ENCODE measurements at regions not wholly inside any gene's neighbourhood (a gene's known extent, or its start where the extent isn't known, plus 50 kb on each side); places are given as distances from the start of the nearest gene placed in this dataset.
"Not testable (repeated sequence)": the region's sequence is repeated elsewhere in the genome, so short reads cannot be mapped to it uniquely, and the experiment has no call there.

- Histone ChIP-seq H3K4me1 (ENCODE audit: control insufficient read depth in 1 of 2, insufficient read depth in 2 of 2, low read length in 2 of 2) (peaks cover 0 to 3% of the 10 kb centered on the region in 2 donors), H3K36me3 (ENCODE audit: control insufficient read depth in 1 of 2, insufficient read depth in 2 of 2, low read length in 1 of 2) (no peaks in the 10 kb centered on the region), H3K9me3 (ENCODE audit: control insufficient read depth, low read length) (no peaks in the 10 kb centered on the region), H3K27me3 (ENCODE audit: control insufficient read depth in 1 of 2, insufficient read depth in 2 of 2, low read length in 1 of 2) (no peaks in the 10 kb centered on the region), H3K4me3 (ENCODE audit: low read length in 2 of 2) (no peak overlapping the region), H3K27ac (ENCODE audit: low read depth in 1 of 2, low read length in 2 of 2) (no peak overlapping the region)
- DNase-seq (no peak), ATAC-seq (ENCODE audit: low FRiP score) (no peak)
- WGBS, 2 donors: 87 to 88% methylated on average over 2 of the region's 2 CpGs
- intact Hi-C loops (cut with DNase I): no loop called here
Measured at GRCh38 chr10:61592581-61592980, 70.1 kb upstream of the CABCOCO1 start.

GRCh38 chr10:61589547-61590243 is 73.0 kb upstream of the CABCOCO1 start:
- Histone ChIP-seq H3K27ac (ENCODE audit: low read depth in 1 of 2, low read length in 2 of 2) (no peak overlapping the region), H3K36me3 (ENCODE audit: control insufficient read depth in 1 of 2, insufficient read depth in 2 of 2, low read length in 1 of 2) (no peaks in the 10 kb centered on the region), H3K4me3 (ENCODE audit: low read length in 2 of 2) (no peak overlapping the region), H3K27me3 (ENCODE audit: control insufficient read depth in 1 of 2, insufficient read depth in 2 of 2, low read length in 1 of 2) (no peaks in the 10 kb centered on the region), H3K4me1 (ENCODE audit: control insufficient read depth in 1 of 2, insufficient read depth in 2 of 2, low read length in 2 of 2) (peaks cover 0 to 3% of the 10 kb centered on the region in 2 donors), H3K9me3 (ENCODE audit: control insufficient read depth, low read length) (no peaks in the 10 kb centered on the region)
- intact Hi-C loops (cut with DNase I): no loop called here
- 72 to 73% methylated on average over 5 of the region's 5 CpGs for WGBS, 2 donors
- ATAC-seq (ENCODE audit: low FRiP score) (no peak), DNase-seq (no peak)

DNA sequence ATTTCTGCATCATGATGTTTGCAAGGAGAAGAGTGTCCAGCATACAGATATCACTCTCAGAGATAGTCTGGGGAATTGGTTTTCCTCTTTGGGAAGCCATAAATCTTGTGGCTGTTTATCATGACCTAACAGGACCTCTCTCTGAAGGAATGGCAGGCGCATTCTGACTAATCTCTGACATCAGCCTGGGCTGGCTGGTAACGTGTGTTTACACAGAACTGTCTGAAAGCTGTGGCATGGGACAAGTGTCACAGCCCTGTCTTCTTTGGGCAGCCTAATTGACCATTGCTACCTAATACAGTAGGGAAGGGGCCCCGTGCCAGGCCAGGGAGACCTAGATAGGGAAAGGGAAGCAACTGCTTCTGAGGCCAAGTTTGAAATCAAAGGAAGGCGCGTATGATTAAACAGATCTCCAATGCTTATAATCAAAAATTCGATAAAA is 73.9 kb upstream of the CABCOCO1 start:
- H3K27ac ChIP-seq (ENCODE audit: low read depth in 1 of 2, low read length in 2 of 2): no peak overlapping the region
- no peak for ATAC-seq (ENCODE audit: low FRiP score)
- no peaks in the 10 kb centered on the region for H3K9me3 ChIP-seq (ENCODE audit: control insufficient read depth, low read length)
- intact Hi-C loops (cut with DNase I): no loop called here
- DNase-seq: no peak
- peaks cover 0 to 3% of the 10 kb centered on the region in 2 donors for H3K4me1 ChIP-seq (ENCODE audit: control insufficient read depth in 1 of 2, insufficient read depth in 2 of 2, low read length in 2 of 2)
- H3K36me3 ChIP-seq (ENCODE audit: control insufficient read depth in 1 of 2, insufficient read depth in 2 of 2, low read length in 1 of 2): no peaks in the 10 kb centered on the region
- WGBS, 2 donors: 69 to 78% methylated on average over 6 of the region's 6 CpGs
- no peak overlapping the region for H3K4me3 ChIP-seq (ENCODE audit: low read length in 2 of 2)
- H3K27me3 ChIP-seq (ENCODE audit: control insufficient read depth in 1 of 2, insufficient read depth in 2 of 2, low read length in 1 of 2): no peaks in the 10 kb centered on the region

DNA sequence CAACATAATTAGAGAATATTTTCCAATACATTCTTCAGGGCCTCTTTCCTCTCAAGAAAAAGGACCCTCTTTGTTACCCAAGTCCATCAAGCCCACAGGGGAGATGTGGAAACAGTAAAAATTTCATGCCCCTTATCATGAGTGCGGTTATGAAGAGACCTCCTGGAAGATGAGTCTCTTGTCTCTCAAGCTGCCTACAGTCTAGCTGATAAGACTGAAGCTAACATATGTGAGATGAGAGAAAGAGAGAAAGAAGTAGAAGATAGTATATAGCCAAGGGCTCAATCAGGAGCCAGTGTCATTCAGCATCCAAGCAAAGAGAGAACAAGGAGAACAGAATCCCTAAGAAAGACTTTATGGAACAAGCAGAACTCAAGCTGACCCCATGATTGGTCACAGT is 75.9 kb upstream of the CABCOCO1 start:
- DNase-seq (no peak), ATAC-seq (ENCODE audit: low FRiP score) (no peak)
- 94 to 95% methylated on average over 1 of the region's 1 CpG for WGBS, 2 donors

DNA sequence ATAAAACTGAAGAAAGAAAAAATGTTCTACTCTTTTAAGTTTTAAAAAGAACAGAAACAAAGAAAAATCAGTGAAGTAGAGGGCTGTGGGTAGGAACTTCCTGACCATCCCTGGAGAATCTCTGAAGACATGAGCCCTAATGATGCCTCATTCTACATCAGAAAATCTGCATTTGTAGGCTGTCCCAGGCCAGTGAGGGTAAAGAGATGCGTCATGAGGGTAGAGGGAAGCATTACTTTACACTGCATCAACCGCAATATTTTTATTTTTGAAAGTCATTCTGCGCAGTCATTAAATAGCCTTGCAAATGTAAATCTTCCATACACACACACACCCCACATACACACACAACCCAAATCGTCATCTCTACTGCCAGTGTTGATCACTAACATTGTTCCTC is 82.1 kb upstream of the CABCOCO1 start:
- intact Hi-C loops (cut with DNase I): no loop called here
- WGBS, 2 donors: 95 to 96% methylated on average over 4 of the region's 4 CpGs
- no peak for ATAC-seq (ENCODE audit: low FRiP score)

More for the DNA sequence above, 75.9 kb upstream of the CABCOCO1 start:
- intact Hi-C loops (cut with DNase I): no loop called here
- Histone ChIP-seq H3K27ac (ENCODE audit: low read depth in 1 of 2, low read length in 2 of 2) (no peak overlapping the region), H3K27me3 (ENCODE audit: control insufficient read depth in 1 of 2, insufficient read depth in 2 of 2, low read length in 1 of 2) (no peaks in the 10 kb centered on the region), H3K4me3 (ENCODE audit: low read length in 2 of 2) (no peak overlapping the region), H3K9me3 (ENCODE audit: control insufficient read depth, low read length) (no peaks in the 10 kb centered on the region), H3K36me3 (ENCODE audit: control insufficient read depth in 1 of 2, insufficient read depth in 2 of 2, low read length in 1 of 2) (no peaks in the 10 kb centered on the region), H3K4me1 (ENCODE audit: control insufficient read depth in 1 of 2, insufficient read depth in 2 of 2, low read length in 2 of 2) (peaks cover 0 to 3% of the 10 kb centered on the region in 2 donors)

GRCh38 chr10:61570204-61570603 is 92.5 kb upstream of the CABCOCO1 start:
- H3K27me3 ChIP-seq (ENCODE audit: control insufficient read depth in 1 of 2, insufficient read depth in 2 of 2, low read length in 1 of 2); ATAC-seq (ENCODE audit: low FRiP score); DNase-seq; H3K27ac ChIP-seq (ENCODE audit: low read depth in 1 of 2, low read length in 2 of 2); H3K36me3 ChIP-seq (ENCODE audit: control insufficient read depth in 1 of 2, insufficient read depth in 2 of 2, low read length in 1 of 2); H3K4me1 ChIP-seq (ENCODE audit: control insufficient read depth in 1 of 2, insufficient read depth in 2 of 2, low read length in 2 of 2); H3K4me3 ChIP-seq (ENCODE audit: low read length in 2 of 2); intact Hi-C loops (cut with DNase I); H3K9me3 ChIP-seq (ENCODE audit: control insufficient read depth, low read length): not testable (repeated sequence)
- WGBS, 2 donors: 58 to 92% methylated on average over 4 of the region's 4 CpGs

More for the DNA sequence above, 82.1 kb upstream of the CABCOCO1 start:
- Histone ChIP-seq H3K27ac (ENCODE audit: low read depth in 1 of 2, low read length in 2 of 2) (no peak overlapping the region), H3K9me3 (ENCODE audit: control insufficient read depth, low read length) (no peaks in the 10 kb centered on the region), H3K4me1 (ENCODE audit: control insufficient read depth in 1 of 2, insufficient read depth in 2 of 2, low read length in 2 of 2) (no peaks in the 10 kb centered on the region), H3K27me3 (ENCODE audit: control insufficient read depth in 1 of 2, insufficient read depth in 2 of 2, low read length in 1 of 2) (no peaks in the 10 kb centered on the region), H3K36me3 (ENCODE audit: control insufficient read depth in 1 of 2, insufficient read depth in 2 of 2, low read length in 1 of 2) (no peaks in the 10 kb centered on the region), H3K4me3 (ENCODE audit: low read length in 2 of 2) (no peak overlapping the region)
- DNase-seq: no peak

GRCh38 chr10:61567729-61568128 is 95.0 kb upstream of the CABCOCO1 start:
- Histone ChIP-seq H3K27me3 (ENCODE audit: control insufficient read depth in 1 of 2, insufficient read depth in 2 of 2, low read length in 1 of 2) (no peaks in the 10 kb centered on the region), H3K4me1 (ENCODE audit: control insufficient read depth in 1 of 2, insufficient read depth in 2 of 2, low read length in 2 of 2) (no peaks in the 10 kb centered on the region), H3K27ac (ENCODE audit: low read depth in 1 of 2, low read length in 2 of 2) (no peak overlapping the region), H3K9me3 (ENCODE audit: control insufficient read depth, low read length) (peaks cover 5% of the 10 kb centered on the region), H3K4me3 (ENCODE audit: low read length in 2 of 2) (no peak overlapping the region), H3K36me3 (ENCODE audit: control insufficient read depth in 1 of 2, insufficient read depth in 2 of 2, low read length in 1 of 2) (no peaks in the 10 kb centered on the region)
- intact Hi-C loops (cut with DNase I): no loop called here
- 96% methylated on average over 2 of the region's 2 CpGs for WGBS, 2 donors
- ATAC-seq (ENCODE audit: low FRiP score) (no peak), DNase-seq (no peak)

GRCh38 chr10:61565819-61566560 is 96.7 kb upstream of the CABCOCO1 start:
- no peak overlapping the region for H3K27ac ChIP-seq (ENCODE audit: low read depth in 1 of 2, low read length in 2 of 2)
- WGBS, 2 donors: 88 to 89% methylated on average over 4 of the region's 4 CpGs
- H3K4me1 ChIP-seq (ENCODE audit: control insufficient read depth in 1 of 2, insufficient read depth in 2 of 2, low read length in 2 of 2): no peaks in the 10 kb centered on the region
- intact Hi-C loops (cut with DNase I): no loop called here
- ATAC-seq (ENCODE audit: low FRiP score) (no peak), DNase-seq (no peak)
- no peaks in the 10 kb centered on the region for H3K27me3 ChIP-seq (ENCODE audit: control insufficient read depth in 1 of 2, insufficient read depth in 2 of 2, low read length in 1 of 2)
- no peaks in the 10 kb centered on the region for H3K36me3 ChIP-seq (ENCODE audit: control insufficient read depth in 1 of 2, insufficient read depth in 2 of 2, low read length in 1 of 2)
- H3K4me3 ChIP-seq (ENCODE audit: low read length in 2 of 2): no peak overlapping the region
- H3K9me3 ChIP-seq (ENCODE audit: control insufficient read depth, low read length): peaks cover 5% of the 10 kb centered on the region

DNA sequence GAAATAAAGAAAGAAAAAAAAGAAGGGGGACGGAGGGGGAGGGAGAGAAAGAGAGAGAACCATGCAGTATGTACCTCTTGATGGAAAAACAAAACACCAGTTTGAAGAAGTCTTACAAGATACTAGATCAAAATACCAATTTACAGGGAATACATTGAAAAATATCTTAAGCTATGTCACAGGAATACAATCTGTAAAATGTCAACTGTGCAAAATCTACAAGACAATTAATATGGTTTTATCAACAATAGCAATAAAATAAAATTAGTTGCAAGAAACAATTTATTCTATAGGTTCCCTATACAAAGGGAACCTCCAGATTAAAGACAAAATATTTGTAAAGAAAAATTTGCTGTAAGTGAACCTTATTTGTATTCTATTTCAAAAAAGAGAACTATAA is 98.3 kb upstream of the CABCOCO1 start:
- Histone ChIP-seq H3K4me3 (ENCODE audit: low read length in 2 of 2) (no peak overlapping the region), H3K9me3 (ENCODE audit: control insufficient read depth, low read length) (peaks cover 1% of the 10 kb centered on the region), H3K36me3 (ENCODE audit: control insufficient read depth in 1 of 2, insufficient read depth in 2 of 2, low read length in 1 of 2) (no peaks in the 10 kb centered on the region), H3K27ac (ENCODE audit: low read depth in 1 of 2, low read length in 2 of 2) (no peak overlapping the region), H3K4me1 (ENCODE audit: control insufficient read depth in 1 of 2, insufficient read depth in 2 of 2, low read length in 2 of 2) (no peaks in the 10 kb centered on the region), H3K27me3 (ENCODE audit: control insufficient read depth in 1 of 2, insufficient read depth in 2 of 2, low read length in 1 of 2) (no peaks in the 10 kb centered on the region)
- DNase-seq (no peak), ATAC-seq (ENCODE audit: low FRiP score) (no peak)
- 84 to 87% methylated on average over 1 of the region's 1 CpG for WGBS, 2 donors
- intact Hi-C loops (cut with DNase I): no loop called here
